Right kidney (tissue), 1 donor: ENCODE measurements at regions not wholly inside any gene's neighbourhood (a gene's known extent, or its start where the extent isn't known, plus 50 kb on each side); places are given as distances from the start of the nearest gene placed in this dataset.
"Not testable (repeated sequence)": the region's sequence is repeated elsewhere in the genome, so short reads cannot be mapped to it uniquely, and the experiment has no call there.

ENCODE experiments used
- DNase-seq: peaks from one replicate; pipeline ENCODE4 v3.0.0-alpha.2; 2016

DNA sequence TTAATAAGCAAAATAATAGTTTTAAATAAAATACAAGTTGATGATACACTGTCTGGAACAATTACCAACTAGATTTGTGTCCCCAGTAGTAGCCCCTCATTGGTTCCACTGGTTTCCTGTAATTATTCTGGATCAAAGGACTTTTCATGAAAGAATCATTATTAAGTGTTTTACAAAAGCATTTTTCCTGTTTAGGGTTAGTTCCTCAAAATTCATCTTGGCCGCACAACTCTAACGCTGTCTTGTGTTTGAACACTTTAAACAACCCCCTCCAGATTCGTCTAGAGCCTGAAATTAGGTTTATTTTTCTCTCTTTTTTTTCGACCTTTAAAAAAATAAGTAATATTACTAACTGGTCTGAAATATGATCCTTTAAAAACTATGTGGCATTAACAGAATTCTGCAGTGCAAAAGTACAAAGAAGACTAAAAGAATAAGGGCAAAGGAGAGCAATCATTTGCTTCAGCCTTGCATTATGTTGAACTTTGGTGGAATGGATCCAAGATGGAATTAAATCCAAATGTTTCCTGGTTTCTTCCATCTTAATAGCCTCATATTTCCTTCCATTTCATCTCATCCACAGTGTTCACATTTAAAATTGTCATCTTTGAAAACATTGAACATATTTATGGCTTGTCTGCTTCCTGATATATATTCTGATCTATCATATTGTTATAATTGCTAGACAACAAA, 678.4 kb downstream of the IRS1 start:
- DNase-seq: no peak

DNA sequence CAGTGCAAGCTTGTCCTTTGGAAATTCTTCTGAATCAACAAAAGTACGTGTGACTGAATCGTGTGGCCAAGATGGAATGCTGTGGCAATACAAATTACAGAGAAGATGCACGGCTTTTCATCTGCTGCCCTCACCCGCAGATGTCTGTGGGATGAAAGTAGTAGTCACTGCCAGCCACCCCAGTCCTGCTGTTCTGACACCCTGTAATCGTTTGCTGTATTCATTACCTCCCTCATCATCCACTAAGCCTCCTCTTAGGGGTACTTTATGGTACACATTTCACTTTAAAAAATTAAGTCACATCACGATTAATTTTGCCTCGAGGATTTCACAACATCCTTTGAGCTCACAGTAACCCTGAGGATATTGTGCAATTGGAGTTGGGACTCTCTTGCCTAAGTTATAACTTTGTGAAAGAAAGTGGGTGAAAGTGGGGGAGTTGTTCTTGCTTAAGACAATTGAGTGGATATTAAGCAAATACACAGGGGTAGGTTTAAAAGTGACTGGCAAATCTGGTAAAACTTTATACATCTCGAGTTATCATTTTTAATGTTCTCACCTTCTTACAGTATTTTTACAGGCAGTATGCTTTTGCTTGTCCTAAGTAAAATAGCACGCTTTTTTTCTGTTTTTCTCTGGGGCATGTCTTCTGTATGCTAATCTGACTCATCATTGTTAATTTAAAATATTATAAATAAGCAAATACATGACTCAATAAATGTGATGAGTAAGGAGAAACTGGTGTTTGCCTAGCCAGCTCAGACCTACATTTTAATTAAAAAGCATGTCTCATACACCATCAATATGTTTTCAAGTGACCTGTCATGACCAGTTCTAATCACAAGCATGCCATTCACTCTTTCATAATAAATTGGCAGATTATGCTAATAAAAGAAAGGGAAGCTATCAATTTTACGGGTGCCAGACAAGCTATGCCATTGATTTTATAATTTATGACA, 680.9 kb downstream of the IRS1 start:
- no peak for DNase-seq

DNA sequence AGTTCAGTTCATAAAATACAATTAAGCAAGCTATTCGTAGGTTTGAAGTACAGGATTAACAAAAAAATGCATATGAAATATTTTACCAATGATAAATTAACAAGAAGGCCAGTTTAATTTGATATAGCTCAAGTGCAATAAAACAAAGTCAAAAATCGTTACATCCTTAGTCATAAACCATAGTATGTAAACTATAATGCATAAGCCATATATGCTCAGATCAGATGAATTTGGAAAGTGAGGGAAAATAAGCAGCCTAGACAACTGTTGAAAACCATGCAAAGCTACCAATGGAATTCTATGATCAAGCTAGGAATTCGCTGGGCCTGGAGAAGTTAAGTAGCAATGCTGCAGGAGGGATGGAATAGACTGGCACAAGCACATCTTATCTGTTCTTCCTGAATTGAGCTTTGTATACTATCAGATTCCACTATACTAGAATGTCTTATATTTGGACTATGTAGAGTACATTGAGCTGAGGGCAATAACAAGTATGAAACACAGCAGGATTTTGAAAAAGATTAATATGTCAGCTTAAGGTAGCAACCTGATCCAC, 682.0 kb downstream of the IRS1 start:
- no peak for DNase-seq

DNA sequence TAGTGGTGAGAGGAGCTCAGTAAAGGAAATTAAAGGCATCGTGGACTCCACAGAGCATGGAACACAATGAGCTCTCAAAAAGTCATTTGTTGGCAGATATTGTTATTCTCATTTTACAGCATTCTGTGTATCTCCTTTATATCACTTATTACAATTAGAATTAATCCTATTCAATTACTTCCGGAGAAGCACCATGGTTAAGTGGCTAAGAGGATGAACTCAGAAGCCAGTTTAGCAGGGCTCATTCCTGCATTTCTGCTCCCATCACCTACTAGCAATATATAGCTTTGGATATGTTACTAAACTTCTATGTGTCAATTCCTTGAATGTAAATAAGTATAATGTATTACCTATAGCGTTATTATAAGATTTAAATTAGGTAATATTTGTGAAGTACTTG, 683.3 kb downstream of the IRS1 start:
- no peak for DNase-seq

DNA sequence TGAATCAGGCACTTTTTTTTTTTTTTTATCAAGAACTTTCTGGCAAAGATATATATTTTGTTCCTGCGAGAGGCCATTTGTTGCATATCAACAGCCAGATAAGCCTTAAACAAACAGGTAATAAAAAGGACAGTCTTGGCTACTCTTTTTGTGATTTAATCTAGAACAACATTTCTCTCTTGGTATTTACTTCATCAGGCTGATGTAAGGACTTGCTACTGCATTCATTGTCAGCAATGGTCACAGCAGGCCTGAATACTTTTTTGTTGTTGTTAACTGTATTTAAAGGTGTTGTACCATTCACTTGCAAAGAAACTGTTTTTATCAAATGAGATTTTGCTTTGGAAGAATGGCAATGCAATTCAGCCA, 683.8 kb downstream of the IRS1 start:
- DNase-seq: no peak

DNA sequence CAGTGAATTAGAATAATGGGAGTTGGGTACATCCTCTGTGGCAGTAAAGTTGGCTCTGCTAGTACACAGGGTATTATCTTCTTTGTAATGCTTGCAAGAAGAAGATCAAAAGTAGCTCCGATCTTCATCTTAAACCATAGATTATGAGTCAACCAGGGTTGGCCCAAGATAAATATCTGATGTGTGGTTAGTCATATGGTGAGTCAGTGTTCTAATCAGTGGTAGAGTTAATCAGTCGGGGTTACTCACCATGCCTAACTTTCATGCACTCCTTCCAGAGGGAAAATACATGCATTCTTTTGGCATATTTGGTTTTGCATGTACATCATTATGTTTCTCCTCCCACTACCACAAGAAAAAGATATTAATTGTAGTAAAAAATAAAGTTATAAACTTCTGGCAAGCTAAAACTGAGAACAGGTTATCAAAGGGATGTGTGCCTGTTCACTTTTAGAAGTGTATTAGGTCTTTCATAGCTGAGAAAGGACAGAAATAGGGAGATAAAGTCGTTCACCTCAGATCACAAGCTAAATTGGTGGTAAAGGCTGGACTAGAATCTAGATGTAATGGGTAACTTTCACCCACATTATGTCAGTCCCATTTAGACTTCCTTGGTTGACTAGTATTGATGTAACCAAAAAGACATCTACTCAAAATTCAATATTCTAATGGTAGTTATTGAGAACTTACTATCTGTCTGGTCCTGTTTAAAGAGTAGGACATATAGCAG, 684.4 kb downstream of the IRS1 start:
- no peak for DNase-seq

DNA sequence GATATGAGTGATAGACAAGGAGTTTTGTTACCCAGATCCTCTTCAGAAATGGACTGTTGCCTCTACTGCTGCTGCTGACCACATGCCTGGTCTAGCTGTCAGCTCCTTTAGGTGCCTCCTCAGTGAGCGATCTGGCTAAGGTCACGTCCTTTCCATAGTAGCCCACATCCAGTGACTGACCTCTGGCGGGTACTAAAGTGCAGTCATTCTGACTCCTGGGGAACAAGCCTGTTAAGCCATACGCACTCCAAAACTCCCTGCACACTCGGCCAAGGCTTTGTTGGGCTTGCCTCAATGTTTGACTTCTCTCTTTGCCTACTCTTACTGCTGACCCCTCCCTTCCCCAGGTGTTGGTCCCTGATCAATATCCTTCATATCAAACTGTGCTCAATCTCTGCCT, 685.2 kb downstream of the IRS1 start:
- DNase-seq: no peak

DNA sequence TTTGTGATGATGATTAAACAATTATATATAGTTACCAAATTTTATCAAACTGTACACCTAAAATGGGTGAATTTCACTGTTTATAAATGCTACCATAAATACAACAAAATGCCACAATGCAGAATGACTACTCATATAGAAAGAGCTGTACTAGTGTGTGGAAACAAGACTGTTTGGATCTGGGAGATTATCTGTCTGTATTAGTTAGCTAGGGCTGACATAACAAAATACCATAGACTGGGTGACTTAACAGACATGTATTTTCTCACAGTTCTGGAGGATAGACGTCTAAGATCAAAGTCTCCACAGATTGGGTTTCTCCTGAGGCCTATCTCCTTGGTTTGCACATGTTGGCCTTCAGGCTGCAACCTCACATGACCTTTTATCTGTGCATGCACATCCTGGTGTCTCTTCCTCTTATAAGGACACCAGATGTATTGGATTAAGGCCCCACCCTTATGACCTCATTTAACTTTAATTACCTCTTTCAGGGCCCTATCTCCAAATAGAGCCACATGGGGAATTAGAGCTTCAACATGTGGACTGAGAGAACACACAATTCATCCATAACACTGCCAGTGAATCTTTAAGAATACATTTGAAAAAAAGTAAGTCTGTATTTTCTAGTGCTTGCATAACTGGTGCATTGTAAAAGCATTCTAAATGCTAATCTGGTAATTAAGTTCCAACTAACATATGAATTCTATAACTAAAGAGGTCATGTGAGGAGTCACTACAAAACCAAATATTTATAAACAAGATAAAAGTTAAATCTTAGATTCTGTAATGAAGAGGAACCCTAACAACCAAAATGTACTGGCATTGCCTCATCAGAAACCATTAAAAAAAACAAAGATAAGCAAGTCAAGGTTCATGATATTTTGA, 699.6 kb downstream of the NYAP2 start:
- DNase-seq: no peak

DNA sequence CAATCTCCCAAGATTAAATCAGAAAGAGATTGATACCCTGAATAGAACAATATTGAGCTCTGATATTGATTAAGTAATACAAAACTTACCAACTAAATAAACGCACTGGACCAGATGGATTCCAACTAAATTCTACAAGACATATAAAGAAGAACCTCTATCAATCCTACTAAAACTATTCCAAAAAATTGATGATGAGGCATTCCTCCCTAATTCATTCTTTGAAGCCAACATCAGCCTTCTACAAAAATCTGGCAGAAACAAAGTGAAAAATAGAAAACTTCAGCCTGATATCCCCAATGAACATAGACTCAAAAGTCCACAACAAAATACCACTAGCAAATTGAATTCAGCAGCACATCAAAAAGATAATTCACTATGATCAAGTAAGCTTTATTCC, 695.5 kb downstream of the NYAP2 start:
- DNase-seq: no peak

DNA sequence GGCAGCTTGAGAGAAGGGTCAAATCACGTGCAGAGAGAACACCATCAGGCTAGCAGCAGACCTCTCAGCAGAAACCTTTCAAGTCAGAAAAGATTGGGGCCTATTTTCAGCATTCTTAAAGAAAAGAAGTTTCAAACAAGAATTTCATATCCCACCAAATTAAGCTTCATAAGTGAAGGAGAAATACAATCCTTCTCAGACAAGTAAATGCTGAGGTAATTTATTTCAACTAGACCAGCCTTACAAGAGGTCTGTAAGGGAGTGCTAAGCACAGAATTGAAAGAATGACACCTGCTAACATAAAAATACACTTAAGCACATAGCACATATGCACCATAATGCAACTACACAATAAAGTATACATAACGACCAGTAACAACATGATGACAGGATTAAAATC, 693.9 kb downstream of the NYAP2 start:
- DNase-seq: no peak

DNA sequence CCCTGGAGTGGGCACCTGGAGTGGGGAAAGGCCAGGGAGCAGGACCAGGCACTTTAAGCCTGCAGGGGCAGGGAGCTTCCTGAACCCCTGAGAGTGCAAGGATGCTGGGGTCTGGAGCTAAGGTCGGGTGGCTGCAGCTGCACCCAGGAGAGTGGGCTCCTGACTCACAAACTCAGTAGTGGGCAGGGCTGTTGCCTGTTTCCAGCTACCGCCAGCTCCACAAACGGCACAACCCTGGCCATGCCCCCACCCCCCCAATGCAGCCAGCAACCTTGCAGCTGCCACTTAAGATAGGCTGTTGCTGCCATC, 688.8 kb downstream of the NYAP2 start:
- DNase-seq: no peak

DNA sequence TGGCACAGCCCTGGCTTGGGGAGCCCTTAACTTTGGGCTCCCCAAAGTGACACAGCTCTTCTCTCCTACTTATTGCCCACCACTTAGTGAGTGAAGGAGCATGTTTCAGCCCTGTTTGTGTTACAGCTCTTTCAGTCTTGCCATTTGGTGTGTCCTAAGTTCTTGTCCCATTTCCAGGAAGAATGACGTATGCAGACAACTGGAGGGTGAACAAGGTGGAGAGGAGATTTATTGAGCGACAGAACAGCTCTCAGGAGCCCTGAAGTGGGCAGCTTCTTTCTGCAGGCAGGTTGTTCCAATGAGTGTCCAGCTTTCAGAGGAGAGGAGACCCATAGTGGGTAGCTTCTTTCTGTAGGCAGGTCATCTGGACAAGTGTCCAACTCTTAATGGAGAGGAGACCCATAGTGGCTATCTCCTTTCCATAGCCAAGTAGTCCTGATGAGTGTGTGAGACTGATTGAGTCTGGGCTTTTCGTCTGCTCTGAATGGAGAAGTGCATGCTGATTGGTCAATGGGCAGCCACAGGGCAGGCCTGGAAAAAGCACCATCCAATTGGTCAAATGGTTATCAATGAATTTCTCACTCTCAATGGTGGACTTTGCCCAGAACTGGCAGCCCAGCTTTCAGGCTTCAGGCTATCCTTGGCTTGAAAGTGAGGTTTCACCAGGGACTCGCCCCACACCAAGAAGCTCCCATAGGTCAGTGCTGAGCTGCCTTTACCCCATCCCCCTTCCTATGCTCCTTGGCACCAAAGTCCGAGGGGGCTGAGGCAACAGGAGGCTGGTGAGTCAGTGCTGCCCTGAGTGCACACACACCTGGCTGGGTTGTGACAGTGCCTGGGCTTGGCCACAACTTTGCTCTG, 688.2 kb downstream of the NYAP2 start:
- DNase-seq: no peak

DNA sequence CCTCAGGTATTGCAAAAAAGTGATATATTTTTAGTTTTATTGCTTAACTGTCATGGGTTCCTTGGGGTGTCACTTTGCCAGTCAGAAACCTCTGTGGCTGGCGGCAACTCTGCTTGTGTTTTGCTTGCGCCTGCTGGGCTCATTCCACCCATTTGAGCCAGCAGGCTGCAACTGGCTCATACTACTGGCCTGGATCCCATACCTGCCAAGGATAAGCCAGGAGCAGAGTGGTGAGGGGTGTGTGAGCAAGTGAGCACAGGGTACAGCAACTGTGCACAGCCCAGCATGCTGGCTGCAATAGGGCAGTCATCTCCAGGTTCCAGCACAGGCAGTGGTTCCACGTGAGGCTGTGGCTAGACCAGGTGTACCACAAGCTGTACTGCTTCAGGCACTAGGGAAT, 687.5 kb downstream of the NYAP2 start:
- no peak for DNase-seq

DNA sequence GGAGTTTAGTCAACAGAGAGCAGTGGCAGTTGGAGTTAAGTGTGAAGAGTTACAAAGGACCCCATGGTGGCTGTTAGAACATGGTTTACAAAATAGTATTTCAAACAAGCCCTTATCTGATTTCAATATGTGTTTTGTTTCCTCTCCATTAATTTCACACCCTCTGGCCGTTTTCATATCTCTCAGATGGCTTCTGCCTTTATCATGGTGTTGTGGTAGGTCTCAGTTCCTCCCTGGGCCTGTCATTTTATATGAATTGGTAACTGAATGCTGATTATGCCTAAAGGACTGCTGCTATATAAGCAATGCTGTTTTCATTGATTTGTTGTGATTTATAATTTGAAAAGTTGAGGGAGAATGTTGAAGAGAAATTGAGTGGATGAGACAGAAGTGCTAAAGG, 686.7 kb downstream of the NYAP2 start:
- DNase-seq: no peak

DNA sequence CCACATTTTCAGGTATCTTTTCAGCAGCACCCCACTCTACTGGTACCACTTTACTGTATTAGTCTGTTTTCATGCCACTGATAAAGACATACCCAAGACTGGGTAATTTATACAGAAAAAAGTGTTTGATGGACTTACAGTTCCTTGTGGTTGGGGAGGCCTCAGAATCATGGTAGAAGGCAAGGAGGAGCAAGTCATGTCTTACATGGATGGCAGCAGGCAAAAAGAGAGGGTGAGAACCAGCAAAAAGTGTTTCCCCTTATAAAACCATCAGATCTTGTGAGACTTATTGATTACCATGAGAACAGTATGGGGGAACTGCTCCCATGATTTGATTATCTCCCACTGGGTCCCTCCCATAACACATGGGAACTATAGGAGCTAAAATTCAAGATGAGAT, 685.9 kb downstream of the NYAP2 start:
- not testable (repeated sequence) for DNase-seq

DNA sequence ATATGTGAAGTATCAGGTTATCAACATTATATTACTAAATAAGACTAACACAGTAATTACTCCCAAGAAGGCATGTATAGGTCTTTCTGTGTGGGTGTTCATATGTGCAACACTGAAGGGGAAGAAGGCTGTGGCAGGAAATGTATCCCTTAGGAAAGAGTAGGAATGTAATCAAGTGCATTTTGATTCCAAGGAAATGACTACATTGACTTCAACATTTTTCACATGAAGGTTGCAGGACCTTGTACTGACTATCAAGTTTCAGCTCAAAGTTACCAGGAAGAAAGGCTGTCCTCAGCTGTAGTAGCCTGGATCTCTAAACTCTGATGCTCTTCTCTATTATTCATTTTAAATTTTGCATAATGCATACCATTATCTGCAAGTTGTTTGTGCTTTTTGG, 680.8 kb downstream of the NYAP2 start:
- DNase-seq: no peak

DNA sequence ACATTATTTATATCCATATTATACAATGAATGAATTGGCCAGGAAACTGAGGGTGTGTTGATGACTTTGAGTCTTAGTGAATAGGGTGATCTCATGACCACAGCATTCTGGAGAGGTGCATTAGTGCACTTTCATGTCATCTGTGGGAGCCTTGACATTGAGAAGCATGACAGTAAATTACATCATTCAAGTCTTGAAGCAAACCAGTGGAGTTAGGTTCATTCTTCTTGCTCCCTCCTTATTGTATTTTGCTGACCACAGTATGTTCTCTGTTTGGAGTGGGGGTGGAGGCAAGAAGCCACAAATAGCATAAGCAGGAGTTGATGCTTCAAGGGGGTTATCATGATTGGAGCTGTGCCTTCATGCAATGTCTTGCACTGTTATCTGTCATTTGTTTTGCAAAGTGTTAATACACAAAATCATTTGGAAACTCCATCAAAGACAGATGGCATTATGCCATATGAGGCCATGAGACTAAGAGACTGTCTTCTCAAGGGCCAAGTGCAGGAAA, 680.2 kb downstream of the NYAP2 start:
- no peak for DNase-seq

DNA sequence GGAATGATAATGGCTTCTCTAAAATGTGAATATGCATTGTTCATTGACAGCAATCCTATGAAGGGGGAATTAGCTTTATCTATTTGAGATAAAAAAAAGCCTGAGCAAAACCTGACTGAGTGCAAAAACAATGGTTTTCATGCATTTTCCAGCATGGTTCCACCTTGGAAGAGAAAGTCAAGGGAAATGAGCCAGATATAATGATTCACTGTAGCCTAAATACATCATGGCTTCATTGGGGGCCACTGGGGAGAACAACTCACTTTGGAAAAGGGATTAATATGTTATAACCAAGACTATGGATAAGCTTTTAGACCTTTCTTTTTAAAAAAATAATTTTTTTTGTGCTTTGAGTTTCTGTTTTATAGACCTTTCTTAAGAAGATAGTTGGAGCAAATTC, 679.7 kb downstream of the NYAP2 start:
- no peak for DNase-seq

DNA sequence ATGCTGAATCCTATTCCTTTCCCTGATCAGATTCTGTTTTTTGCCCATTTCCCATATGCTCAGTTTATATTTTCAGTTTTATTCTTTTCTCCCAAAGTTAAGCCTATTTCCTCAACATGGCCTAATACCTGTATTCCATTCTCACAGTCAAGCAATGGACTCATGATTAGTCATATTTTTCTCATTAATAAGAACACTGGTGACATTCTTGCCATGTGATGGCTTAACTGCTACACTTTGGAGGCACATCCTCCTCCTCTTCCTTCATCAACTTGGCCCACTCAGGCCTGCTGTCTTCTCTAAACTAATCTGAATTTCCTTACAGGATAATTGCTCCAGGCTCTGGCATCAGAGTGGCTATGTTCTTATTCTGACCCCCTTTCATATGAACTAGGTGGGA, 679.2 kb downstream of the NYAP2 start:
- DNase-seq: no peak

DNA sequence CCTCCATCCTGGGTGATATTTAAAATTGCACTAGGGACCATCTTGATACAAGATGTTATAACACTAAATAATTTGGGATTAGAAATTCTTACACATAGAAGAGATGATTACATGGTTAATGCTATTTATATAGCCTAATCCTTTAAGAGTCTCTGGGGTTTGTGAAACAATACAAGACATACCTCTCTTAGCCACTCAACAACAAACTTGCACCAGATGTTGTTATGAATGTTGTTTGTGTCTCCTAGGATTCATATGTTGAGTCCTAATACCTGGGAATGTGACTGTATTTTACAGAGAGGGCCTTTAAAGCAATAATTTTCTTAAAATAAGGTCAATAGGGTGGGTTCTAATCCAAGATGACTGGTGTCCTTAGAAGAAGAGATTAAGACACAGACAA, 678.3 kb downstream of the NYAP2 start:
- DNase-seq: no peak

DNA sequence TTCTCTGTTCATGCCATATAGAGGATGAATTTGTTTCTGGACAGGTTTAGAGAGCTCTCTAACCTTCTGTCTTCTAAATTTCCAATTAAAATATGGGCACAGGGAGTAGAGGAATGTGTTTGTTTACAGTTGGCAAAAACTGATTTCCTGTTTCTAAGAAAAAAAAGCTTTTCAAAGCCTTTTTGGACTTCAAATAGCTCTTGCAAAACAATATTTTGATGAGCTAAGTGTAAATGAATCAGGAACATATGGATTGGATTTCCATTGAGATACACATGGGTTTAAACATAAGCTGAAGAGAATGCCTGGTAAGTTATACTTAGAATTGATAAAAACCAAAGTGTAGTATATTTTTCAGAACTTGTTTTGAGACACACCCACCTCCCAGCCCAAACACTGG, 677.5 kb downstream of the NYAP2 start:
- DNase-seq: no peak
